ENCODE measurements at regions not wholly inside any gene's neighbourhood (a gene's known extent, or its start where the extent isn't known, plus 50 kb on each side); places are given as distances from the start of the nearest gene placed in this dataset.

- no peaks in the 10 kb centered on the region for H3K27me3 Mint-ChIP-seq
- H3K36me3 ChIP-seq (ENCODE audit: insufficient read depth, low read length) = no peaks in the 10 kb centered on the region
- intact Hi-C loops (cut with DNase I, micrococcal nuclease) = no loop called here
- POLR2A ChIA-PET = no interaction called here
- peaks cover 6% of the 10 kb centered on the region for H3K9me3 Mint-ChIP-seq
- no peaks in the 10 kb centered on the region for H3K4me1 Mint-ChIP-seq (ENCODE audit: low read depth)
- TF ChIP-seq, protein P1, sequence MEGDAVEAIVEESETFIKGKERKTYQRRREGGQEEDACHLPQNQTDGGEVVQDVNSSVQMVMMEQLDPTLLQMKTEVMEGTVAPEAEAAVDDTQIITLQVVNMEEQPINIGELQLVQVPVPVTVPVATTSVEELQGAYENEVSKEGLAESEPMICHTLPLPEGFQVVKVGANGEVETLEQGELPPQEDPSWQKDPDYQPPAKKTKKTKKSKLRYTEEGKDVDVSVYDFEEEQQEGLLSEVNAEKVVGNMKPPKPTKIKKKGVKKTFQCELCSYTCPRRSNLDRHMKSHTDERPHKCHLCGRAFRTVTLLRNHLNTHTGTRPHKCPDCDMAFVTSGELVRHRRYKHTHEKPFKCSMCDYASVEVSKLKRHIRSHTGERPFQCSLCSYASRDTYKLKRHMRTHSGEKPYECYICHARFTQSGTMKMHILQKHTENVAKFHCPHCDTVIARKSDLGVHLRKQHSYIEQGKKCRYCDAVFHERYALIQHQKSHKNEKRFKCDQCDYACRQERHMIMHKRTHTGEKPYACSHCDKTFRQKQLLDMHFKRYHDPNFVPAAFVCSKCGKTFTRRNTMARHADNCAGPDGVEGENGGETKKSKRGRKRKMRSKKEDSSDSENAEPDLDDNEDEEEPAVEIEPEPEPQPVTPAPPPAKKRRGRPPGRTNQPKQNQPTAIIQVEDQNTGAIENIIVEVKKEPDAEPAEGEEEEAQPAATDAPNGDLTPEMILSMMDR (IDR thresholded peaks at IDR 0.05) = no peak
- DNase-seq (no peak), ATAC-seq (ENCODE audit: poor library complexity) (no peak)
- H3K4me3 Mint-ChIP-seq = no peak overlapping the region
- H3K4me1 ChIP-seq (ENCODE audit: insufficient read depth, low read length) = no peaks in the 10 kb centered on the region
- H3K27ac ChIP-seq (ENCODE audit: low read depth in 1 of 2, low read length in 2 of 2) = no peak overlapping the region
- no peaks in the 10 kb centered on the region for H3K9me3 ChIP-seq (ENCODE audit: control insufficient read depth in 1 of 2, insufficient read depth in 1 of 2, low read length in 2 of 2)
- CTCF ChIA-PET = no interaction called here
- no peak overlapping the region for H3K27ac Mint-ChIP-seq
- H3K4me3 ChIP-seq (ENCODE audit: low read length) = no peak overlapping the region
- H3K36me3 Mint-ChIP-seq (ENCODE audit: low read depth) = no peaks in the 10 kb centered on the region
- H3K27me3 ChIP-seq (ENCODE audit: control insufficient read depth in 1 of 2, insufficient read depth in 2 of 2, low read length in 2 of 2) = no peaks in the 10 kb centered on the region
Measured at GRCh38 chr9:71191708-71192107, 70.3 kb upstream of the TRPM3 start.

DNA sequence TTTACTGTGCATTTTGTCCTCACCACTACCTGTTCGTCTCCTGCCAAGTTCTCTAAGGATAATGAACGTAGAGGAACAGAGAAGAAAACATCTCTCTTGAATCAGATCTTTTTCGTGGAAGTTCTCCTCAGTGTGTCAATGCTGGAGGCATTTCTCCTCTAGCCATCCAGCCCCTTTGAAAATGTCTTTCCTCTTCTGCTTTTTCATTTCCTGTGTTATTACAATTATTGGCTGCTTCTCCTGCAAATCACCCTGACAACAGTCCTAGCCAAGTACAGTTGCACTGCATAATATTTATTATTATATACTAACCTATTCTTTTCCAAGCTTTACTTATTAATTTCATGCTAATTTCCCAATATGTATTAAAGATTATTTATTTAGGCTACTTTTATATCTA, 61.8 kb upstream of the TRPM3 start:
- ATAC-seq (ENCODE audit: poor library complexity) = no peak
- POLR2A ChIA-PET = no interaction called here
- no peak overlapping the region for H3K27ac Mint-ChIP-seq

DNA sequence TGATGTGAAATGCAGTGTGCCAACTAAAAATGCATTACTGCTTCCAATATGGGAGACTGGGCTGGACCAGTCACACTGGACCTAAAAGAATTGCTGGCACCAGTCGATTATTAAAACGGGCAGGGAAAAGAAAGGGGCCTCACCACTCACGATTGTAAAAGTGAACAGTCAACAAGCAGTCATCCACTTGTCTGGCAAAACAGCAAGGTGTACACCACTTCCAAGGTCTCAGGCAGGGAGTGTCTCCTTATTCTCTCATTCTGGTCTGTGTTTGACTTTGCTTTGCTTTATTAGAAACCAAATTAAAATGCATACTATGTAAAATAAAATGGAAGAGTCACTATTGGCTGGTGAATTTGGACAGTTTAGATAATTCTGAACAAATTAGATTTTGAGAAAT, 57.8 kb upstream of the TRPM3 start:
- TF ChIP-seq, protein P1 (IDR thresholded peaks at IDR 0.05) = no peak
- Mint-ChIP-seq H3K4me3 (no peak overlapping the region), H3K27ac (no peak overlapping the region), H3K27me3 (no peaks in the 10 kb centered on the region), H3K4me1 (ENCODE audit: low read depth) (no peaks in the 10 kb centered on the region), H3K9me3 (no peaks in the 10 kb centered on the region), H3K36me3 (ENCODE audit: low read depth) (no peaks in the 10 kb centered on the region)
- DNase-seq = no peak
- Histone ChIP-seq H3K27me3 (ENCODE audit: control insufficient read depth in 1 of 2, insufficient read depth in 2 of 2, low read length in 2 of 2) (no peaks in the 10 kb centered on the region), H3K4me1 (ENCODE audit: insufficient read depth, low read length) (no peaks in the 10 kb centered on the region), H3K27ac (ENCODE audit: low read depth in 1 of 2, low read length in 2 of 2) (no peak overlapping the region), H3K9me3 (ENCODE audit: control insufficient read depth in 1 of 2, insufficient read depth in 1 of 2, low read length in 2 of 2) (no peaks in the 10 kb centered on the region), H3K4me3 (ENCODE audit: low read length) (no peak overlapping the region), H3K36me3 (ENCODE audit: insufficient read depth, low read length) (no peaks in the 10 kb centered on the region)
- CTCF ChIA-PET = no interaction called here
- POLR2A ChIA-PET = no interaction called here
- intact Hi-C loops (cut with DNase I, micrococcal nuclease) = no loop called here
- ATAC-seq (ENCODE audit: poor library complexity) = no peak

More for the DNA sequence above, 61.8 kb upstream of the TRPM3 start:
- H3K27me3 Mint-ChIP-seq = no peaks in the 10 kb centered on the region
- Histone ChIP-seq H3K9me3 (ENCODE audit: control insufficient read depth in 1 of 2, insufficient read depth in 1 of 2, low read length in 2 of 2) (no peaks in the 10 kb centered on the region), H3K27ac (ENCODE audit: low read depth in 1 of 2, low read length in 2 of 2) (no peak overlapping the region), H3K27me3 (ENCODE audit: control insufficient read depth in 1 of 2, insufficient read depth in 2 of 2, low read length in 2 of 2) (no peaks in the 10 kb centered on the region), H3K36me3 (ENCODE audit: insufficient read depth, low read length) (no peaks in the 10 kb centered on the region), H3K4me1 (ENCODE audit: insufficient read depth, low read length) (no peaks in the 10 kb centered on the region), H3K4me3 (ENCODE audit: low read length) (no peak overlapping the region)
- intact Hi-C loops (cut with DNase I, micrococcal nuclease) = no loop called here
- DNase-seq = no peak
- TF ChIP-seq, protein P1 (IDR thresholded peaks at IDR 0.05) = no peak
- no peaks in the 10 kb centered on the region for H3K36me3 Mint-ChIP-seq (ENCODE audit: low read depth)
- H3K4me1 Mint-ChIP-seq (ENCODE audit: low read depth) = no peaks in the 10 kb centered on the region
- CTCF ChIA-PET = no interaction called here
- no peaks in the 10 kb centered on the region for H3K9me3 Mint-ChIP-seq
- H3K4me3 Mint-ChIP-seq = no peak overlapping the region

Data from CD4-positive, alpha-beta T cell (primary cell).